ENCODE measurements at regions not wholly inside any gene's neighbourhood (a gene's known extent, or its start where the extent isn't known, plus 50 kb on each side); places are given as distances from the start of the nearest gene placed in this dataset.
"Not testable (repeated sequence)": the region's sequence is repeated elsewhere in the genome, so short reads cannot be mapped to it uniquely, and the experiment has no call there.

DNA sequence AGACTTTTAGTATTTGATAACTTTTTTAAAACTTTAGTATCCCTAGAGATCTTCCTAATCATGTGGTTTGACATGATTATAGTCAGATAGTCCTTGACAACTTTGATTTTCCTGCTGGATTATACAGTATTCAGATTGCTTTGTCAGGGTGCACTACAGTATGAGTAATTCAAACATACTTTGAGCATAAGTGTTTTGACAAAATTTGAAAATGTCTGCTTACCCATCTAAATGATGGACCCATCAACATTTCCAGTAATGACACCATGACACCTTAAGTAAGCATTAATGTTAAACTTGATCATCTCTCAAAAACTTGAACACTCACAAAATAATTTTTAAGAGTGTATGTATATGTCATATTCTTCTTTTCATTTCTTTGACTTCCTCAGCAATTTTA lies 514.5 kb upstream of the SMIM31 start:
- DNase-seq, result no peak

DNA sequence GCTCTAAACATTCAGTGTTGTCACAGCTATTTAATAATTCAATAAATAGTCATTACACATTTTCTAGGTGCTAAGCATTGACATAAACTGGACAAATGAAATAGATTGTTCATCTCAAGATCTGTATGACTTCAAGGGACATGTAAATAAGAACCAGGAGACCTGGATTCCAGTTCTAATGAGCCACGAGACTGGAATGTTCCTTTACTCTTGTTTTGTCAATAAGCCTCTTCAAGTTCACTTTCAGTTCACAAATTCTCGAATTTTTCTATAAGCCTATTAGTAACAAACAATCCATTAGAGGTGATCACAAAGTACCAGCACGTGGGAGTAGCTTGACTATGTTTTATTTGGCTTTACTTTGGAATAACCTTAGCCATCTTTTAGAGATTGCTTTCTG lies 514.0 kb upstream of the SMIM31 start:
- no peak for DNase-seq

DNA sequence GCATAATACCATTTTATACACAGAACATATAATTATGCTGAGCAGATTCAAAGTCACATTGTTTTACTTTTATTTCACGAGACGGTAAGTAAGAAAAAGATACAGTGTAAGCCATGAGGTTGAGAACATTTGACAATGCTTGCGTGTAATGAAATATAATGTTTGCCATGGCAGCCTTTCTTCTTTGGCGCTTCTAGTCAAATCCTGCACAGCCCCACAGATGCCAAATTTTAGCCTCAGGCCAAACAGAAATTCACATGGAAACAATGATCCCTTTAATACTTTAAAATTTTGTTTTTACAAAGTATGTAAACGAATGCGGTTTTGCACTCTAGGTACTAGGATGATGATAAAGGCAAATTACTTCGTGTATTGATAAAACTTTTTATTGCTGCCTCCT lies 502.7 kb upstream of the SMIM31 start:
- no peak for DNase-seq

DNA sequence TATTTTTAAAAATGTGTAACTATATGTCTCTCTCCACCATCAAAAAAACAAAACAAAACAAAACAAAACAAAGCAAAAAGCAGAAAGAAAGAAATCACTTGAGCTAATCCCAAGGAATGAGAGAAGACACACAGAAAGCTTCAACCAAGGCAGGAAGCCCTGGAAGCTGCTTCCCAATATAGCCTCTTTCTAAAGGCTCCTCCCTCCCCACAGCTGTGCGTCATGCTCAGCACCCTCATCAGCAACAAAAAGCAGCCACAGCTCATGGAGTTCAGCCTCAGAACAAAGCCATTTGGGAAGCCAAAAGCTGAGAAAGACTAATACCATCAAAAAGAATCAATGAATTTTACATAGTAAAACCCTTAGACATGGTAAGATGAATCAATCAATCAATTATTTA lies 501.6 kb upstream of the SMIM31 start:
- no peak for DNase-seq

DNA sequence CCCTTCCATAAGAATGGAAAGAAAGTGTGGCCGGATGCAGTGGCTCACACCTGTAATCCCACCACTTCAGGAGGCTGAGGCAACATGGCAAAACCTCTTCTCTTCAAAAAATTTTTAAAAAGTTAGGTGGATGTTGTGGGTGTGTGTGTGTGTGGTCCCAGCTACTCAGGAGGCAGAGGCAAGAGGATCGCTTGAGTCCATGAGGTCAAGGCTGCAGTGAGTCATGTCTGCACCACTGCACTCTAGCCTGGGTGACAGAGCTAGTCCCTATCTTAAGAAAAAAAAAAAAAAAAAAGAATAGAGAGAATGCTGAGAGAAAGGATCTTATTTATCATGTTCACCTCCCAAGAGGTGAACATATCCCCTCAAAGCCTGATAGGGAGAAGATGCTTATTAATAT lies 492.1 kb upstream of the SMIM31 start:
- no peak for DNase-seq

DNA sequence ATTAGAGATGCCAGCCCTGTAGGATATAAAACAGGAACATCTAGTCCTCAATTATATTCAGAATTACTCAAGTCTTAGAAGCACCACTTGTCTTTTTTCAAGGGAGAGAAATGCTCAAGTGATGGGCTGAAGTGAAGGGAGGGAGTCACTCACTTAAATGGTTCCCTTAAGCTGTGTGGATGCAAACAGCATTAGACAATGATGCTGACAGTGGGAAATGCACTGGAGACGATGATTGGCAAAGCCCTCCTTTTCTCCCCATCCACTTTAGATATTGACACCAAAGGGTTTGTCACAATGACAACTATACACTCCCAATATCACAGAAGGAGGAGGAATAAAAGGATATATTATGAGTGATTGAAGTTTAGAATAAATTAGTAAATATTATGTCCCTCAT lies 491.4 kb upstream of the SMIM31 start:
- DNase-seq, result not testable (repeated sequence)

DNA sequence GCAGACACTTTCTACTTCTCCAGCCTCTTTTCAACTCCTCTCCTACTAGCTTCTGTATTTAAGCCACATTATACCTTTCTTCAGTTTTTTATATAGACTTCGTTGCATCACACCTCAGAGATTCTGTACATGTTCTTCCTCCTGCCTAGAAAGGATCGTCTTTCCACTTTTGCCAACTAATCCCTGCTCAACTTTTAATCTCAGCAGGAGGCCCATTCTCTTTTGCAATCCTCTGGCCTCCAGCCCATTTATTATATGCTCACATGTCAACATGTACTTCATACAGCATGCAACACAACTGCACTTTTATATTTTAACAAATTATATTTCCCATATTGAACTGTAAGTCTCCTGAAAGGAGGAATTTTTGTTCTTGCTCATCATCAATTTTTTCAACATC lies 476.5 kb upstream of the SMIM31 start:
- DNase-seq, result not testable (repeated sequence)

DNA sequence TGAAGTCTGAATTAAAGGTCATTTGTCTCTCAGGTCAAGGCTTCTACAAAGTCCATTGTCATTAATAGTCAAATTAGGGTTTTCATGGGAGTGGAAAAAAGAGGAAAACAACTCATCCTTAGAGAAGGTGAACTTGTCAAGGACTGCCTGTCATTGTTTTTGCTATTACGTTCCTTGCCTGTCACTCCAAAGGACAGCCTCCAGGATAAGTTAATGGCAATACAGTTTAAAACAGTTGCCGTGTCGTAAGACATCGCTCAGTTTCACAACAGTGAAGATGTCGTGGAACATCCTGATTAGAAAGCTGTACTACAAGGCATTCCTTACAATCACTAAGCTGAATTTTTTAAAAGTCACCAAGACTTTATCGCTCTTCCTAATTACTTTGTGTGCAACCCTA lies 466.8 kb upstream of the SMIM31 start:
- DNase-seq, result no peak

DNA sequence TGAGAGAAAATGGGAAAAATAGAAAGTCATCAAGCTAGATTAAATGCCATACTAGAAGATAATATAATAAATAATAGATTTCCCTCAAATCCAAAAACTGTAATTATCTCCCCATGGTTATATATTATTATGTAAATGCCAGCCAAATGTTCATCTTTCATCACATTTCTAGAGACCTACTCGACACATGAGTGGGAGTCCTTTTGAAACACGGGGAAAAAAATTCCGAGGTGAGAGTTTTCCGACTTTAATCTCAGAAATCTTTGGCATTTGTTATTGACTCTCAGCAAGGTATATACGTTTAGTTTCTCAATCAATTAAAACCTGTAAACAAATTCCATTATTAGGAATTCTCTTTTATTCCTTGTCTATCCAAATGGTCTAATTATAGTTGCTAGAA lies 465.4 kb upstream of the SMIM31 start:
- DNase-seq, result no peak

DNA sequence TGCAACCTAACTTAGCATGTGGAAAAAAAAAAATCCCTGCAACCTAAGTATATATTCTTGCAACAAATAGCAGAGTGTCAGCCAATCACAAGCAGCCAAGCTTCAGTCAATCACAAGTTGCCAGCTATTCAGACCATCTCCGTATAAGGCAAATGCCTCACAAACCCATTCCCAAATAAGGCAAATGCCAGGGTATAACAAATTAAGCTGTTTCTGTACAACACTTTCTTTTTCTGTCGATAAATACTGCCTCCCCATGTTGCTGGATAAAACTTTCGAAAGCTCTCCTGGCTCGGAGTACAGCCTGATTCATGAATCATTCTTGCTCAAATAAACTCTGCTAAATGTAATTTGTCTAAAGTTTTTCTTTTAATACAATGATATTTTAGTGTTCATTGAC lies 460.7 kb upstream of the SMIM31 start:
- no peak for DNase-seq

DNA sequence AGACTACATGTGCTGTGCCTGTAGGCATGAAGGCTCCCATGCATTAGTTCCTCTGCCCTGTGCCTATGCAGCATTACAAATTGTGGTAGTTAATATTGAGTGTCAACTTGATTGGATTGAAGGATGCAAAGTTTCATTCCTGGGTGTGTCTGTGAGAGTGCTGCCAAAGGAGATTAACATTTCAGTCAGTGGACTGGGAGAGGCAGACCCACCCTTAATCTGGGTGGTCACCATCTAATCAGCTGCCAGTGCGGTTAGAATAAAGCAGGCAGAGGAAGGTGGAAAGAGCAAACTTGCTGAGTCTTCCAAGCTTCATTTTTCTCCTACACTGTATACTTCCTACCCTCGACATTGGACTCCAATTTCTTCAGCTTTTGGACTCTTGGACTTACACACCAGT lies 460.2 kb upstream of the SMIM31 start:
- DNase-seq, result no peak

DNA sequence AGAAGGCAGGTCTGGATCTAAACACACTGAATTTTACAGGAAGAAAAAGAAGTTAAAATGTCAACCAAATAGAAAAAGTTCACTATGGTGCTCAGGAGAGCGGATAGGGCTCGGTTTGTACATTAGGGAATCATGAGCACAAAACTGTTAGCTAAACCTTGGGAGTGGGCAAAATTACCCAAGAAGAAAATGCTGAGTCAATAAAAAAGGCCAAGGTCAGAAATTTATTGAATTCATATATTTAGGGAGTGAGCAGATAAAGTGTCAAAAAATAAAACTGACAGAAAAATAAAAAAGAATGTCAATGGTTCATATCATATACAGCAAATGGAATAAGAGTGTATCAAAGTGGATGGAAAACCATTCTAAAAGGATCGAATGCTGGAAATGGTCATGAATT lies 452.5 kb upstream of the SMIM31 start:
- no peak for DNase-seq

DNA sequence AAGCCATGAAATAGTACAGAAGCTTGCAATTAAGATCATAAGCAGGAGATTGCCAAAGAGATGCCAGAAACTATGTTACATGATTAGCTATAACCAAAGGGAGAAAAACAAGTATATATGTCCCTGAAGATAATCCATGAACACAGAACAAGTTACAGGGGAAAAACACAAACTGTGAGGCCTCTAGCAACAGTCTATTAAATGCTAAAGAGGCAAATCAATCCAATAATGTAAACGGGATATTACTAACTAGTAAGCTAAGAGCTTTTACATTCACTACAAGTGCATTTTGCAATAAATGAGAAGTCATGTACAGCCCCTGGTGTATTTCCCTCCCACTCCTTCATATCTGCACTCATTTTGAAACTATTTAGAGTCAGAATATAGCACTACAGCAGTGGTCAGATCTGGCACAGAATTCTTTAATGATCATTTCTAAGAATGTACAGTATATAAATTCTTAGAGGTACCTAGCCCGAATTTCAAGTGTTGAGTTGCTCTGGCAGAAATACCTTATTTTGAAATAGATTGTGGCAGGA lies 449.8 kb upstream of the SMIM31 start:
- no peak for DNase-seq

DNA sequence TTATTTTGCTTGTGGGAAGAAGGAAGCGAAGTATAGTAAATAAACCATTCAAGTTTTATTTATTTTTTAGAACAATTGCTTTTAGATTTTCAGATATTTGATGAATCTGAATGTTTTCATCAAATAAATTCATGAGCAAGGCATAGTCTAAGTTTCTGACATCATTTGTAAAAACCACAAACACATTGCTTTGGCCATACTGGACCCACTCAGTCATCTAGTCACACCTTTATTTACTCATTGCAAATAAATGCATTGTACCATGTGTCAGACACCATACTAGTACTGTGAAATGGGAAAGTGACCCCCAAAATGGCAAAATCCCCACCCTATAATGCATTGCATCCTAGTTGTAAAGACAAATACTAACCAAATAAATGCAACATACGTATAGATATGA lies 449.1 kb upstream of the SMIM31 start:
- no peak for DNase-seq

DNA sequence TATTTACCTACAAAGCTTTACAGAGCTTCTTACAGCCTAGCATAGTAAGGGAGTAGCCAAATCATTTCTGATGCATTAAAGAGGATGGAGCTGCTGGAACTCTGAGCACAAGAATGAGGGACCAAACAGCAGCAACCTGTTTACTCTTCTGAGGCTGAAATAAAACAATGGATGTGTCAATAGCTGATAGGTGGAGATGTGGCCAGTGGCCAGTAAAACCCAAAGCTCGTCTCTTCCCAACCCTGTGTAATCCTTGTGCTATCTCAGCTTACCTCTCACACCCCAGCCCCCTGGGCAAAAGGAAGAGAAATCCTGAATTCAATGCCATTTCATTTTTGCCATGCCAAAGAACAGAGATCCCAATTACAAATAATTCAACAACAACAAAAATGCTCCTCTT lies 446.7 kb upstream of the SMIM31 start:
- no peak for DNase-seq

DNA sequence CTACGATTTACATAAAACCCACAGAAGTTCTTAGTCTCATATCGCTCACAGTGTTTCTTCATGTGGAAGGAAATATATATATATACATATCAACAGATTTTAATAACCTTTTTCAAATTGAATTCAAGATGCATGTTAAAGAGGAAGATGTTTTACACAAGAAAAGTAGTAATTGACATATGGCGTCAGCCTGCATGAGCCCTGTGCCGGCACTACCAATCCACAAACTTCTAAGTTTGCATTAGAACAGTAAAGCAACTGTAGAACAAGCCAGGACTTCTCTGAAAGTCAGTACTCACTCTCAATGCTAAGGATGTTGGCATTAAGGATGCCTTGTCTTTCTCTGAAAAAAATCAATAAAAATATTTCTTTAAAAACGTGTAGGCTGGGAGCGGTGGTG lies 441.3 kb upstream of the SMIM31 start:
- no peak for DNase-seq

DNA sequence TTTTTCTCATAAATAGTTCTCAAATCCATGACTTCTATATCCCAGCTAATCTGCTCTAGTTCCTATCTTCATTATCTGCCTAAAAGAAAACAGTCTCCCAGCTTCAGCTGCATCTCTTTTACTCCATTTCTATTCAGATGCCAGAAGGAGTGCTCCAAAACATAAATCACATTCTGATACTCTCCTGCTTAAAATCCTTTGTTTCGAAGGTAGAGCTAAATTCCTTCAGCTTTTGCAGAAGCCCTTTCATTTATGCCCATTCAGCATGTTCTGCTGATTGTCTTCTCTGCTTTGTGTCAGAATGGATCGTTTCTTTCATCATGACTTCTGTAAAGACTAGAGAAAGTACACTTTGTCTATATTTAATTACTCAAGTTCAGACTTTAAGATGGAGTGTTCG lies 440.1 kb upstream of the SMIM31 start:
- DNase-seq, result no peak

DNA sequence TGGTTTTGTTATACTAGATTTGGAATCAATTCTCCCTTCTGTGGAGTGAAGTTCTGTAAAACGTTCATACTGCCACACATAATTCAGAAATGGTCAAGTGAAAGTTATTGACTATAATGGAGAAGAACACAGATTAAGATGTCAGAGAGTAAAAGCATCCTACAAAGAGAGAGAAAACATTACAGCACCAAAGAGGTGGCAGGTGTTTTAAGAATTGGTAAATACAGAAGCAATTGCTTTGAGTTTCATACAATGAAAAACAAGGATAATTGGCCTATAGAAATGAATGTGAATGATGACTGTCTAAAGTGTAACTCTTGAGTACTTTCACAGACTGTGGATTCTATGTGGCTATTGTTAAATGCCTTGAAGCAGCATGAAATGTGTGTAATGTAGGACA lies 435.6 kb upstream of the SMIM31 start:
- DNase-seq, result no peak

DNA sequence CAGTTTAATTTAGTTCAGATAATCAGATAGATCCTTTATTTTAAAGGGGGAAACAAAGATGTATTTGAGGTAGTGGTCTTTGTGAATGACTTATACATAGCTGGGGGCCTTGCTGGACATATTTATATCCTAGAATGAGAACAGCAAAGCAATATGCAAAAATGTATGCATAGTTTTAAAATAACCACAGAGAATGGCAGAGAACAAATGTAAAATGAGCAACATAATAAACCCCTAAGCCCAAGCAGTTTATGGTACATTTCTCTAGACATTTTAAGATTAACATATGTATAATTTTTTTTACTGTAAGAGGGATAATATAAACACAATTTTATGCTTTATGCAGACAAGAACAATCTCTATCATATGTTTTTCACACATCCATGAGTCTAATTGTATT lies 434.2 kb upstream of the SMIM31 start:
- DNase-seq, result no peak

DNA sequence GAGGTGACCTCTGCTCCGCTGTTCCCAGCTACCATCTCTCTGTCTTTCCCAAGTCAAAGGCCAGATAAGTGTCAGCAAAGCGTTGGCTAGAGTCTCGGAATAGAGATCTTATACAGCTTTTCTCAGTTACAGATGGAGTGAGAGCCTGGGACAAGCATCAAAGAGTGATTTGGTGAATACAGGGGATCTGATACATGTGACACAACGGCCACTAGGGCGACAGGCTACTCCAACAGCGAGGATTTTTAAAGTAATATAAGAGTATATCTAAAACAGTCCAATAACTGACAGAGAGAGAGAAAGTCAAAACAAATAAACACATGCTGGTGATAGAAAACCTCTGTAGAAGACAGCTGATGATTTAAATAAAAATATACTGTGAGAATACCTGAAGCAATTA lies 433.1 kb upstream of the SMIM31 start:
- no peak for DNase-seq

DNA sequence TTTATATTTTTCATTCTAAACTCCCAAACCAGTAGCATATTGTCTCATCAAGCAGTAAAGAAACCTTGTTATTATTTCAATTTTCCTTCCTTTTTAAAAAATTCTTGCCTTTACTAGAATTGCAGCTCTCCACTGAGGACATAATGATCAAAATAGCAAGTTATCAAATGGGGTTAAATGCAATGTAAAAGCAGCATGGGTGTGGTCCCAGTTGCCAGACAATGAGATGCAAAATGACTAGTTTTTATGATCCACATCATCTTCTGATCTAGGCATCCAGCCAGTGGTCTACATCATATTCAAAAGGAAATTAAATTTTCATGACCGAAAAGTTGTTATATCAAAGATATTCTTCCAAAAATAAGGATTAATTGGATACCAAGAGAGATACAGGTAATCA lies 427.9 kb upstream of the SMIM31 start:
- DNase-seq, result no peak

DNA sequence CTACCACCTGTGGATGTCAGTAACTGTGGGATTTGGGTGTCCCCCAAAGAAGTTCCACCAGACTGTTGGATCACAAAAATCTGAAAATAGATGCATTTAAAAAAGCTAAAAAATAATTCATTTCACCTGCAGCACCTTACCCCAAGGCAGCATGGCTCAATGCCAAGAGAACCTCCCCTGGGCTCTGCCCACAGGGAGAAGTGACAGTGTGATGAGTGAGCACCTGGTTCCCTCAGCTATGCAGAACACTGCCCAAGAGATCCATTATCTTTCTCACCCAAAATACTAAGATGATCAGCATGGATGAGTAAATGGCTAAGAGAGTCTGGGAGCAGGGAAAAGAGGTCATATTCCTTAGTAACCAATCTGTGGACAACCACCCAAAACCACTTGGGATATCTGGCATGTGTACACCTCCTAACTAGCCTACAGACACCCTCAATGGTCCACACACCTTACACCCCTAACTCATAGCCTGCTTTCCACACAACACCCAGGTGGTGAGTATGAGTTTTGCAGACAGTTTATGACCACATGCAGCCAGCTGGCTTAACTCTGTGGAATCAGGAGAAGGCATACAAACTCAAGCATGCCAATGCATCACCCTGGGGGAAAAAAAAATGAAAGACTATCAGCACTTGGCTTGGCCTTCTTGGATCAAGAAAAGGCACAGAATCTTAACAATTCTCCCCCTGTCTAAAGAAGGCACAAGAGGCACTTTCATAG lies 416.5 kb upstream of the SMIM31 start:
- DNase-seq, result no peak

DNA sequence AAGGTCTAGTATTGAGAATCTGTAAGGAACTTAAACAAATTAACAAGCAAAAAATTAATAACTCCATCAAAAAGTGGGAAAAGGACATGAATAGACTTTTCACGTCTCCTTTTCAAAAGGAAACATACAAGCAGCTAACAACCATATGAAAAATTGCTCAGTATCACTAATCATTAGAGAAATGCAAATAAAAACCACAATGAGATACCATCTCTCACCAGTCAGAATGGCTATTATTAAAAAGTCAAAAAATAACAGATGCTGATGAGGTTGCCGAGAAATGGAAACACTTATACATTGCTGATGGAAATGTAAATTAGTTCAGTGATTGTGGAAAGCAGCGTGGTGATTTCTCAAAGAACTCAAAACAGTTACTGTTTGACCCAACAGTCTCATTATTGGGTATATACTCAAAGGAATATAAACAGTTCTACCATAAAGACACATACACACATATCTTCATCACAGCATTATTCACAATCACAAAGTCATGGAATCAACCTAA lies 410.4 kb upstream of the SMIM31 start:
- no peak for DNase-seq

DNA sequence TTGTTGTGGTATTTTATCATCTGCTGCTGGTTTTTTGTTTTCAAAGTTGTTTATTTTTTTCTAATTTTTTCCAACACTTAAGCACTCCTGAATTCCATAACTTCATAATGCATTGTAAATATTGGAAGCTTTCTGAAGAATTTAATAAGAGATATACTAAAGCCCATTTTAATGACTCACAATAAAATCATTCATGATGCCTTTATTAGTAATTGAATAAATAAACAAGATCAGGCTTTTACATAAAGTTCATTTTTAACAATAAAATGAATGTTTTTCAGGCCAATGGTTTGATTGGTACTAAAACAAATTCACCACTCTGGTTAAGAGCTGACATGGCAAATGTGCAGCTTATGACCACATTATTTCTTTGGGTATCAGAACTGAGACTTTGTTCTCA lies 408.2 kb upstream of the SMIM31 start:
- DNase-seq, result no peak

DNA sequence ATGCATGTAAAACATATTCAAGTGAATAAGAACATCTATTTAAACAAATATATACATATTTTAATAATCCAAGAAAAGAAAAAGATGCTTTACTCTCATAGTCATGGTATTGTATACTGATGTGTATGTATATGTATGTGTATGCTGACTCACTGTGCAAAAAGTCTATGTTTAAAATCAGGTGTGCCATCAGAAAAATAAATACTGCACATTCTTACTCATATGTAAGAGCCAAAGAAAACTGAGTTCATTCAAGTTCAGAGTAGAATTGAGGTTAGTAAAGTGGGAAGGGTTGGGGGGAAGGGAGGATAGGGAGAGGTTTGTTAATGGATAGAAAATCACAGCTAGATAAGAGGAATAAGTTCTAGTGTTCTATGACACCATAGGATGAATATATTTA lies 403.9 kb upstream of the SMIM31 start:
- DNase-seq, result no peak

Measured in NCI-H1092 treated with DMSO at 0.1 percent for 48 hours (cell line).